PC-3 (cell line): ENCODE measurements at regions not wholly inside any gene's neighbourhood (a gene's known extent, or its start where the extent isn't known, plus 50 kb on each side); places are given as distances from the start of the nearest gene placed in this dataset.
"Not testable (repeated sequence)": the region's sequence is repeated elsewhere in the genome, so short reads cannot be mapped to it uniquely, and the experiment has no call there.

Experiments
- ATAC-seq: fragments of 200-7000 bp; cut with Tn5 transposase; 2 replicates; pipeline ENCODE4 v1.9.1; 2020; ENCODE audit warnings: mild to moderate bottlenecking, moderate library complexity
- BruUV-seq: library from RNA; stranded (reverse); fragments of 400-500 nt; replicated peaks from 2 replicates; lab custom pipeline; 2021; lab: Mats Ljungman, UMichigan
- CTCF ChIA-PET: fragments of 300-600 bp; sonication (Branson Sonifier 250); formaldehyde crosslinking; loops from one replicate; lab custom pipeline; 2022; ENCODE audit warnings: antibody characterized with exemption; lab: Charles Lee
- POLR2A ChIA-PET: fragments of 300-600 bp; sonication (Branson Sonifier 250); formaldehyde crosslinking; loops from one replicate; lab custom pipeline; 2022; ENCODE audit warnings: antibody characterized with exemption; ENCODE audit not compliant: unreplicated experiment; lab: Charles Lee
- DNase-seq: peaks from one replicate; pipeline ENCODE4 v3.0.0-alpha.2; 2015
- H2AFZ ChIP-seq: fragments of 300-600 bp; sonication (generic); 2 replicates; pipeline ENCODE4 v1.6.0; 2016; ENCODE audit warnings: antibody characterized with exemption, low read length
- H3F3A ChIP-seq: fragments of 300-600 bp; sonication (generic); one replicate; pipeline ENCODE4 v1.6.0; 2017; ENCODE audit warnings: antibody characterized with exemption, low read length, control low read depth, mild to moderate bottlenecking; ENCODE audit not compliant: unreplicated experiment
- H3K27ac ChIP-seq: fragments of 300-600 bp; sonication (generic); 2 replicates; pipeline ENCODE4 v1.5.1; 2016; ENCODE audit warnings: mild to moderate bottlenecking, low read length
- H3K27me3 ChIP-seq: fragments of 300-600 bp; sonication (generic); 2 replicates; pipeline ENCODE4 v1.6.1; 2016; ENCODE audit warnings: low read length, mixed read lengths
- H3K36me3 ChIP-seq: fragments of 300-600 bp; sonication (generic); 2 replicates; pipeline ENCODE4 v1.6.1; 2016; ENCODE audit warnings: low read depth, mixed run types, low read length, mixed read lengths
- H3K4me1 ChIP-seq: fragments of 300-600 bp; sonication (generic); 2 replicates; pipeline ENCODE4 v1.5.1; 2016; ENCODE audit warnings: low read length; ENCODE audit not compliant: insufficient read depth
- H3K4me2 ChIP-seq: fragments of 300-600 bp; sonication (generic); 2 replicates; pipeline ENCODE4 v1.6.0; 2016; ENCODE audit warnings: low read length
- H3K4me3 ChIP-seq: fragments of 300-600 bp; sonication (generic); 2 replicates; pipeline ENCODE4 v1.5.1; 2016; ENCODE audit warnings: mild to moderate bottlenecking, low read length, mixed read lengths
- H3K79me2 ChIP-seq: fragments of 300-600 bp; sonication (generic); 2 replicates; pipeline ENCODE4 v1.6.1; 2017; ENCODE audit warnings: low read length, mixed read lengths
- H3K9ac ChIP-seq: fragments of 300-600 bp; sonication (generic); 2 replicates; pipeline ENCODE4 v1.6.0; 2016; ENCODE audit warnings: mild to moderate bottlenecking, low read length
- H3K9me2 ChIP-seq: fragments of 300-600 bp; sonication (generic); replicated peaks from 2 replicates; pipeline ENCODE4 v1.6.1; 2016; ENCODE audit warnings: mixed run types, low read length, mixed read lengths
- H3K9me3 ChIP-seq: fragments of 300-600 bp; sonication (generic); 2 replicates; pipeline ENCODE4 v1.6.1; 2016; ENCODE audit warnings: low read length, mixed read lengths
- H4K20me1 ChIP-seq: fragments of 300-600 bp; sonication (generic); 2 replicates; pipeline ENCODE4 v1.6.1; 2016; ENCODE audit warnings: low read length, mixed read lengths
- EZH2 ChIP-seq: fragments of 300-600 bp; sonication (generic); IDR thresholded peaks from one replicate; pipeline ENCODE4 v1.6.1; 2017; ENCODE audit warnings: antibody characterized with exemption, mild to moderate bottlenecking, low read length; ENCODE audit not compliant: unreplicated experiment
- EZH2phosphoT487 ChIP-seq: fragments of 300-600 bp; sonication (generic); IDR thresholded peaks from 2 replicates; pipeline ENCODE4 v1.6.1; 2018; ENCODE audit warnings: mild to moderate bottlenecking, antibody characterized with exemption, low read length, borderline replicate concordance
- intact Hi-C: fragments of 100-400 bp; cut with micrococcal nuclease; formaldehyde crosslinking; loops from 2 replicates; pipeline ENCODE4 v1.9.0; 2023
- TF ChIP-seq, protein P1 (sequence below): fragments of 300-600 bp; sonication (generic); conservative IDR thresholded peaks from 2 replicates; pipeline ENCODE4 v1.5.1; 2017; ENCODE audit warnings: antibody characterized with exemption, low read depth, mild to moderate bottlenecking, low read length

DNA sequence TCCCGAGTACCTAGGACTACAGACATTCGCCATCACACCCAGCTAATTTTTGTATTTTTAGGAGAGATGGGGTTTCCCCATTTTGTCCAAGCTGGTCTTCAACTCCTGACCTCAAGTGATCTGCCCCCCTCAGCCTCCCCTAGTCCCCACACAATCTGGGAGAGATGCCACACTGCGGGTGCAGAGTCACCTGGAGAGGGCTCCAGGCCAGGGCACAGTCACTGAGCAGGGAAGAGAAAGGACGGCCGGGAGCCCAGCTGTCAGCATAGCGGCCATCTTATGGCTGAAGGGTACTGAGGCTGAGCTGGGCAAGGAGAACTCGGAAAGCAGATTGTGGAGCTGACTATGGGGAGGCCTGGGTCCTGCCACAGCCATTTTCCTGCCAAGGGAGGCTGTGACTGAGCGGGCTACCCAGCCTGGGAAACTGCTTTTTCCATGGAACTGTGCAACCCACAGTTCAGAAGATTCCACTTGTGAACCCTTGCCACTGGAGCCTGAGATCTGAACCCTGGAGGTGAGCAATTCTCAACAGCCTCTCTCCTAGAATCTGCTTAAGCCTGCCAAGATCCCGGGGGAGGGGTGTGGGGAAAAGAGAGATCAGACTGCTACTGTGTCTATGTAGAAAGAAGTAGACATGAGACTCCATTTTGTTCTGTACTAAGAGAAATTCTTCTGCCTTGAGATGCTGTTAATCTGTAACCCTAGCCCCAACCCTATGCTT, 109.2 kb downstream of the ZNF486 start:
- ChIA-PET POLR2A (no interaction called here), CTCF (no interaction called here)
- Histone ChIP-seq H3K4me3 (no peak overlapping the region), H4K20me1 (no peaks in the 10 kb centered on the region), H3K9ac (no peak overlapping the region), H3K36me3 (no peaks in the 10 kb centered on the region), H2AFZ (no peak overlapping the region), H3K27ac (no peak overlapping the region), H3F3A (no peaks in the 10 kb centered on the region), H3K9me2 (no peaks in the 10 kb centered on the region), H3K79me2 (no peaks in the 10 kb centered on the region), H3K9me3 (peaks cover 8% of the 10 kb centered on the region; the same call in 1 of the 2 replicates), H3K4me2 (no peak overlapping the region), H3K27me3 (no peaks in the 10 kb centered on the region), H3K4me1 (no peaks in the 10 kb centered on the region)
- DNase-seq (no peak), ATAC-seq (no peak)
- no TSS peak for BruUV-seq
- no peak for TF ChIP-seq EZH2phosphoT487
- no peak for TF ChIP-seq EZH2
- TF ChIP-seq, protein P1, sequence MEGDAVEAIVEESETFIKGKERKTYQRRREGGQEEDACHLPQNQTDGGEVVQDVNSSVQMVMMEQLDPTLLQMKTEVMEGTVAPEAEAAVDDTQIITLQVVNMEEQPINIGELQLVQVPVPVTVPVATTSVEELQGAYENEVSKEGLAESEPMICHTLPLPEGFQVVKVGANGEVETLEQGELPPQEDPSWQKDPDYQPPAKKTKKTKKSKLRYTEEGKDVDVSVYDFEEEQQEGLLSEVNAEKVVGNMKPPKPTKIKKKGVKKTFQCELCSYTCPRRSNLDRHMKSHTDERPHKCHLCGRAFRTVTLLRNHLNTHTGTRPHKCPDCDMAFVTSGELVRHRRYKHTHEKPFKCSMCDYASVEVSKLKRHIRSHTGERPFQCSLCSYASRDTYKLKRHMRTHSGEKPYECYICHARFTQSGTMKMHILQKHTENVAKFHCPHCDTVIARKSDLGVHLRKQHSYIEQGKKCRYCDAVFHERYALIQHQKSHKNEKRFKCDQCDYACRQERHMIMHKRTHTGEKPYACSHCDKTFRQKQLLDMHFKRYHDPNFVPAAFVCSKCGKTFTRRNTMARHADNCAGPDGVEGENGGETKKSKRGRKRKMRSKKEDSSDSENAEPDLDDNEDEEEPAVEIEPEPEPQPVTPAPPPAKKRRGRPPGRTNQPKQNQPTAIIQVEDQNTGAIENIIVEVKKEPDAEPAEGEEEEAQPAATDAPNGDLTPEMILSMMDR, result no peak
- intact Hi-C loops, result no loop called here

DNA sequence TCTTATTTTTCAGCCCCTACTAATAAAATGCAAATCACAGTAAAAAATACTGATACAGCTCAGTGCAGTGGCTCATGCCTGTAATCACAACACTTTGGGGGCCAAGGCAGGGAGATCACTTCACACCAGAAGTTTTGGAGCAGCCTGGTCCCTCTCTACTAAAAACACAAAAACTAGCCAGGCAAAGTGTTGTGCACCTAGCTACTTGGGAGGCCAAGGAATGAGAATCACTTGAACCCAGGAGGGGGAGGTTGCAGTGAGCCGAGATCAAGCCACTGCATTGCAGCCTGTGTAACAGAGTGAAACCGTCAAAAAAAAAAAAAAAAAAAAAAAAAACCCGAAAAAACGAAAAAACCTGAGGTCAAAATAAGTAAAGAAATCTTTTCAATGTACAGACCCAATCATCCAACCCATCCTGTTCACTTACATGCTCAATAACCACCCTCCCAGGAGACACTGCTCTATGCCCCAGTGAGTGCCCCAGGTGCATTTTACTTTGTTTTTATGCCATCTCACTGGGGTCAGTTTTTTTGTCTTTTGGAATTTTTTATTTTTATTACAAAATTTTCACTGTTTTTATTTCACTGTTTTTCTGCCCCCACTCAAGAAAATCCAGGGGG, 107.0 kb downstream of the ZNF486 start:
- ATAC-seq (no peak), DNase-seq (no peak)
- Histone ChIP-seq H3K4me1 (no peaks in the 10 kb centered on the region), H4K20me1 (no peaks in the 10 kb centered on the region), H3K27me3 (no peaks in the 10 kb centered on the region), H2AFZ (no peak overlapping the region), H3K9me3 (peaks cover 11% of the 10 kb centered on the region; the same call in 1 of the 2 replicates), H3K9ac (no peak overlapping the region), H3F3A (no peaks in the 10 kb centered on the region), H3K4me2 (no peak overlapping the region), H3K27ac (no peak overlapping the region), H3K79me2 (no peaks in the 10 kb centered on the region), H3K9me2 (no peaks in the 10 kb centered on the region), H3K4me3 (no peak overlapping the region), H3K36me3 (no peaks in the 10 kb centered on the region)
- BruUV-seq, result no TSS peak
- TF ChIP-seq, protein P1, result no peak
- TF ChIP-seq EZH2phosphoT487, result no peak
- TF ChIP-seq EZH2, result no peak
- intact Hi-C loops, result no loop called here
- ChIA-PET CTCF (no interaction called here), POLR2A (no interaction called here)

DNA sequence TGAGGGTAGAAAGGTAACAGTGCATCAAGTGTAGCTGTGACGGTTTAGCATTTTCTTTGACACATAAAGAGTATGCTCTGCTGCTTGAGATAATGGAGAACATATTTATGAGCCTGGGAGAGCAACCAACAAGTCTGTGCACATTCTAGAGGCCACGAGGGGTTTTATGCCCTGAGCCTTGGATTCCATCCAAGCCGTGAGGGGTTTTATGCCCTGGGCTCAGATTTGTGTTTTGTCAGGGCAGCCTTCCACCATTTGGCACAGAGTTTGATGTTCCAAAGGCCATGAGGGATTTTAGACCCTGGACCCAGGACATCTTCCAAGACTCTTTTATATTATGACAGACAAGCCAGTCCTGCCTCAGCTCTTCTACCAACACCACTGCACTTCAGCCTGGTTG, 106.4 kb downstream of the ZNF486 start:
- CTCF ChIA-PET, result no interaction called here
- H3F3A ChIP-seq, result no peaks in the 10 kb centered on the region
- H3K79me2 ChIP-seq, result no peaks in the 10 kb centered on the region
- H3K4me1 ChIP-seq, result no peaks in the 10 kb centered on the region
- no peak for TF ChIP-seq EZH2
- H2AFZ ChIP-seq, result no peak overlapping the region
- H3K9me3 ChIP-seq, result peaks cover 10% of the 10 kb centered on the region; the same call in 1 of the 2 replicates
- no peak overlapping the region for H3K9ac ChIP-seq
- intact Hi-C loops, result no loop called here
- H4K20me1 ChIP-seq, result no peaks in the 10 kb centered on the region
- H3K9me2 ChIP-seq, result no peaks in the 10 kb centered on the region
- POLR2A ChIA-PET, result no interaction called here
- ATAC-seq (no peak), DNase-seq (no peak)
- no peaks in the 10 kb centered on the region for H3K27me3 ChIP-seq
- no peak overlapping the region for H3K27ac ChIP-seq
- no peak overlapping the region for H3K4me2 ChIP-seq
- no peak overlapping the region for H3K4me3 ChIP-seq
- BruUV-seq, result no TSS peak
- H3K36me3 ChIP-seq, result no peaks in the 10 kb centered on the region

DNA sequence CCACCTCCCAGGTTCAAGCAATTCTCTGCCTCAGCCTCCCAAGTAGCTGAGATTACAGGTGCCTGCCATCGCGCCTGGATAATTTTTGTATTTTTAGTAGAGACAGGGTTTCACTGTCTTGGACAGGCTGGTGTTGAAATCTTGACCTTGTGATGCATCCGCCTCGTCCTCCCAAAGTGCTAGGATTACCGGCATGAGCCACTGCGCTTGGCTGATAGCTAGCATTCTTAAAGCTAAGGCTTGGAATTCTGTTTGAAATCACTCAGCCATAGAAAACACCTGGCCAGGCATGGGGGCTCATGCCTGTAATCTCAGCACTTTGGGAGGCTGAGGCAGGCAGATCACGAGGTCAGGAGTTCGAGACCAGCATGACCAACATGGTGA, 105.6 kb downstream of the ZNF486 start:
- CTCF ChIA-PET, result not testable (repeated sequence)

More for the DNA sequence above, 105.6 kb downstream of the ZNF486 start:
- H4K20me1 ChIP-seq, H3K27ac ChIP-seq, H3K4me1 ChIP-seq, BruUV-seq, H3F3A ChIP-seq, H3K79me2 ChIP-seq, H3K9ac ChIP-seq, H3K27me3 ChIP-seq, POLR2A ChIA-PET, H3K9me3 ChIP-seq, H3K4me3 ChIP-seq, intact Hi-C loops, H3K9me2 ChIP-seq, DNase-seq, ATAC-seq, H3K4me2 ChIP-seq, H3K36me3 ChIP-seq, H2AFZ ChIP-seq: not testable (repeated sequence)
